Stimulated activated CD4-positive, alpha-beta T cell treated with anti-CD3 and anti-CD28 coated beads, Interleukin-12 subunit alpha, Interleukin-12 subunit beta, amount 100 ng/mL, for 4 hours (primary cell): ENCODE measurements at regions not wholly inside any gene's neighbourhood (a gene's known extent, or its start where the extent isn't known, plus 50 kb on each side); places are given as distances from the start of the nearest gene placed in this dataset.

ENCODE experiments used
- DNase-seq: peaks from one replicate; pipeline ENCODE4 v3.0.0-alpha.2; 2020

- no peak for DNase-seq
Observed at GRCh38 chr6:14337152-14337551, 219.6 kb downstream of the CD83 start.

DNA sequence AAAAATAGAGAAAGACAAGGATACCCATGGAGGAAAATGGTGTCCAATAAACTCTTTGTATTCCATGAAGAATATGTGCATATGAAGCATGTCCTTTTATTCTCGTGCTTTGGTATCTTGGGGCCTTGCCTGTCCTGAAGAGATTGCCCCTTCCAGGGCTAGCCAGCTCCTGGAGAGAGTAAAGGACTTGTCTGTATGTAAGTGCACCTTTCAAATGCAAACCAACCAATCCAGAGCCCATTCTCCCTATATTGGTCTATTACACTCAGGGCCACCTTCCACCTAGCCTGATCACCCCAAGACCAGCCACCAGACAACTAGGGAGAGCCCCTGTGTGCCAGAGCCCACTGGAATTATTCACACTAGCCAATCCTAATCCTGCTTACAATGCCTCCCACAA, 221.6 kb downstream of the CD83 start:
- no peak for DNase-seq

DNA sequence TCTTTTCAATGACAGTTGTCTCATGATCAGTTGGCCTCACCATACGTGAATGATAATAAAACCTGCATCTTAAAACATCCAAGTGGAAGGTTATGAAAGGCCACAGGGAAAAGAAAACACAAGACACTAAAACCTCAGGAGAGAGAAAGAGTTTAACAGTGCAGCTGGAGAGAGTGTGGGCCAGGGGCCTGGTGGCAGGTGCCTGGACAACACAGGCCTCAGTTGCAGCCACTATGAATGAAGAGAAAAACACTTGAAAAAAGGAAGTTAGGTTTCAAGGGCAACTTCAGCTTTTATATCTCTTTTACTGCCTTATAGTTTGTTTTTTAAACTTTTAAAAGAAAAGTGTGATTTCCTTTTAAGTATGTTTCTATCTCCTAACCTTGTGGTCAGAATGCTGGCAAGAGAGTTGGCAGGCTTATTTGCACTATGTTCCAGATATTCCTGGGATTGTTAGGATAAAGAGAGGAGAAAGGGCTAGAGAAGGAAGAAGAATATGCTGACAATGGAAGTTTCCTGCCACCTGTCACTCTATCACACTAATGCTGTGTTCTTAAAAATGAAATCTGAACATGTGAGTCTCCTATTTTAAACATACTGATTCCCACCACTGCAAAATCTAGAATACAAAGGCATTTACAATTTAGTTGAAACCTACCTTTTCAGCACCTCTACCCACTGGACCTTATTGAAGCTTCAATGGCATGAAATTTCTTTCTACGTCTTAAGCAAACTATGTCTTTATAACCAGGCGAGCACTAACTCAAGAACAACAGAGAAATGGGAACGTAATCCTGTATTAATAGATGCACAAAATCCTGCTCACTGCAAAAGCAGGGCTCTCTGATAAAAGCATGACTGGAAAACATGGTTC, 222.4 kb downstream of the CD83 start:
- DNase-seq = no peak

DNA sequence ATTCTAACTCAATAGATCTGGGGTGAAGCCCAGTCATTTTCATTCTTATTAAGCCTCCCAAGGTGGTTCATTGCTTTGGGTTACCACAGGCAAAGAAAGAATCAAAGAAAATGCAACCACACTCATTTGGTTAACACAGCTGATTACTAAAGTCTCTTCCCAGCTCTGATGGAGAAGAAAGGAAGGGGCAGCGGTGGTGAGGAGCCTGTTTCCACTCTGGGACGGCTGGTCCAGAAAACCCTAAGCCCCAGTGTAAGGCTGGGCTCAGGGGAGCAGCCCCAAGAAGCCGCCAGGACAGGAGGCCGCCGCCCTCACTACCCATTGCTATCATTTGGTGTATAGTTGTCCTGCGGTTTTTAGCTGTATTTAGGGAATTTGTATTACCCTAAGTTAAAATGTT, 226.9 kb downstream of the CD83 start:
- DNase-seq = no peak

DNA sequence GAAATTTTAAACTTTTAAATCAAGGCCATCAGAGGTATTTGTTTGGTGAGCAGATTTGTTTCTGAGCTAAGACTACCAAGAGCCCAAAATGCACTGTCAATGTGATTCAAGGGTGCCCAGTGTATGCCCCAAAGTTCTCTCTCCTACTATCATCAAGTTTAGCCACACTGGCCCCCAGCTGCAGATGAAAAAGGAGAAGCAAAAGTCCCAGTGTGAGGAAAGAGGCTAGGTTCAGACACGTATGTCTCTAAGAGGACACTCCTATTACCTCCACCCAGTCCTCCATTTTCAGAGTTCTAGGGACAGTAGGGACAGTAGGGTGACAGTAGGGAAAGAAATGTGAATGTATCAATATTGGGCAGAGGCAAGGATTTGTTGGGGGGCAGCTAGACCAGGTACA, 230.8 kb downstream of the CD83 start:
- DNase-seq = no peak

DNA sequence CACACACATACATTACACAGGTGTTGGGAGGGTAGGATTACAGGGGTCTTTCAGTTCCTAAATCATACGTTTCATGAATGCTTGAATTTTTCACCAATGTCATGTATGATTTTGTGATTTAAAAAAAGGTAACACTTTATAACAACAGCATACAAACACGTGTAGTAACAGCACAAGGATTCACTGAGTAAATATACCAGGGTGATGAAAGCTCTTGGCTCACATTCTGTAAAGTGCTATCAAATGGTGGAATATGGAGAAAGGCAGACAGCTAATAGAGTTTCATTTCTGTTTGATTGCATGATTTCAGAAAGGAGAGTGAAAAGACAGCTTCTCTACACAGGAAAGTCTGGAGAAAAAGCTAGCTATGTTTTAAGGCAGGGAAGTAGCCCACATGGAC, 231.9 kb downstream of the CD83 start:
- DNase-seq = no peak

DNA sequence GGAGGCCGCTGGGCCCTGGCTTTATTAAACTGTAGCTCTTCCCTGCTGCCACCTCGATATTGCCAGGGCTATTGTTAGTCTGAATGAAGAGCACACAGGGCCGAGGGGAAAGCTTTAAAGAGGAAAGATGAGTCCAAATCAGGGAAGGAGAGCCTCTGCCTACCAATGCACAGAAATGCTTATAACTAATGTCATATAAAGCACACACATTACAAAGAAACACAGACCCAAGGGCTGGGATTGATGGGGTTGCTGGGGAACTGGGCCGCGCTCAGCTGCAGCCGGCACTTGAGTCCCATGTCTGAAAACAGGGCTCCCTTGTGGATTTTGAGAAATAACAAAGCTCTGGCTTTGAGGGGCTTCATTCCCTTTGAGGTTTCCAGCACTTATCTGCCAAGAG, 232.6 kb downstream of the CD83 start:
- DNase-seq = no peak

DNA sequence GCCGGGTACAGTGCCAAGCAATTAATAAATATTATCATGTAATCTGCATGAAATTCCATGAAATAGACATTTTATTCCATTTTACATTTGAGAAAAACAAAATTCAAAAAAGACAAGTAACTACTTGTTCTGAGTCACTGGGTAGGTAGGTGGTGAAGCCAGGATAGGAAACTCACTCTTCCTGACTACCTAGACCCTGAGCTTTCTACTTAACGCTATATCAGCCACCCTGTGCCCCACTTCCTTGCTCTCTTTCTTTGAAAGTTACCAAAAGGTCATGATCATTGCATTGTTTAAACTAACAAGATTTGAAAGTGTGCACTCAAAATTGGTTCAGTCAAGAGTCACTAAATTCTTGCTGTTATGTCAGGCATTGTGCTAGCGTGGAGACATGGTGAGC, 235.7 kb downstream of the CD83 start:
- DNase-seq = no peak

DNA sequence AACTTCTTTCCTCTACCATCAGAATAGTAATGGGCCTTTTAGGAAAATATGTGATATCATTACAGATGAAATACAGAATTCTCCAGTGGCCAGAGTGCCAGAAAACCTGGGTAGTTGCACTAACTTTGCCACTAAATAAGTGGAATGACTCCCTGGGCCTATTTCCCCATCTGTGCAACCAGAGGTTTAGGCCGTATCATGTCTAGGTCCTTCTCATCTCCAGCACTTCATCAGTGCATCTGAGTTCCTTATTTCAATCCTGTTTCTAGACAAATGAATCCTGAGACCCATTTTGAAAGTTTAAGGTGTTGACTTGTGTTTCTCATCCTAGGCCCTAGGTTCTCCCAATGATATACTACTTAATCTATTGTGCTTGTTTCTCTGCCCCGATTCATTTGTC, 236.2 kb downstream of the CD83 start:
- no peak for DNase-seq

DNA sequence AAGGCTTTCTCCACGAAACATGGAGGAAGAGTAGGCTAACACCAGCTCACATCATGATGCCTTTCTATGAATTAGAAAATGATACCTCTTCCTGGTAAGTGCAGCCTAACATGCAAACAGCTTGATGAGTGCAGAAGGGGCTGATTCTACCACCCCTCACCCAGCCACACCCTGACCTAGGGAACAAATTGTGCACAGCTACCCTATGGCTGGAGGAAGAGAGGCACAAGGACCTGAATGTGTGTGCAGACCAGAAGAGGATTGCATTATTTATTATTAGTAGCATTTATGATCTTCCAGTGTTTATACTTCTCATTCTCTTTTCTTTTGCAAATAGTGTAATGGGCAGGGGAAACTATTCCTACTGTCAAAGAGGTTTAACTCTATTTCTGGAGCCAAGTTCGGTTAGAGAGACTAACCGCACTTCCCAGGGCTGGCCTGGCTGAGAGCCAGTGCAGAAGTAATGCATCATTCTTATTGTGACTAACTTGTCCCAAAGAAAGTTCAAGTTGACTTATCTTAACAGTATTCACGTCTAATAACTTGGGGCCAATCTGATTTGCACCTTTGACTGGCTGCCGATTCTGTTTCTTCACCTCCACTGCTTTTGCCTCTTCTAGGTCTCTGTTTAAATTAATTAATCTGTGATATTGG, 237.5 kb downstream of the CD83 start:
- DNase-seq = peak; percentile 25

GRCh38 chr6:14359438-14359837, 241.9 kb downstream of the CD83 start:
- DNase-seq = no peak

DNA sequence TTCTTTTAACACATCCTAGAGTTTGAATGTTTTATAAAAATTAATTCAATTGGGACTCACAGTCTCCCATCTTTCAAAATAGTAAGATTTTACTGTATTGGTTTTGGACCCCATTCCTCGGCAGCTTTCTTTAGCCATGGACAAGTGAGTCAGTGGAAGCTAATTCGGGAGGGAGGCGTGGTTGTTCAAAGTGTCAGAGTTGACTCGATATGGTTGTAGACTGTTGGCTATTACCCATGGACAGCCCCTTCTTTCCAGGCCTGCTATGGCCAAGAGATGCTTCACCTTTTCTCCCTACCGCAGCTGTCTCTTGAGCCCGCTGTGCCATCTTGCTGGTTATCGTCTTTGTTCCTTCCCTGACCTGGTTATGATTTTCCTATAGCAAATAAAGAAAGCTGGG, 243.0 kb downstream of the CD83 start:
- DNase-seq = no peak

DNA sequence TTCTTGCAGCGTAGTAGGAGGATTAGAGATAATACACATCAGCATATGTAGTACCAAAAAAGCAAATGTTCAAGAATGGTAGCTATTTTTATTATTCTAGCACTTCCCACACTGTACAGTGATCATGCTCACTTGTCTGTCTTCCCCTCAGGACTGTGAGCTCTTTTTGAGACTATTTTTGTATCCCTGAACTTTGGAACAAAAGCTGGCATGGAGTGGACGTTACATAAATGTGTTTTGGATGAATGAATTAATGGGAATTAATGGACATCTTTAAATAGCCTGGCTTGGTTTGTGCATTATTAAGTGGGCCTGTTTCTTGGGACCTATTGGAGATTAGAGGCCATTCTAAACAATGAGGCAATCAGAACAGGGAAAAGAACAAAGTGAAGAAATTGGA, 243.7 kb downstream of the CD83 start:
- DNase-seq = no peak

- DNase-seq = no peak
Observed at GRCh38 chr6:14361956-14362587, 244.5 kb downstream of the CD83 start.

DNA sequence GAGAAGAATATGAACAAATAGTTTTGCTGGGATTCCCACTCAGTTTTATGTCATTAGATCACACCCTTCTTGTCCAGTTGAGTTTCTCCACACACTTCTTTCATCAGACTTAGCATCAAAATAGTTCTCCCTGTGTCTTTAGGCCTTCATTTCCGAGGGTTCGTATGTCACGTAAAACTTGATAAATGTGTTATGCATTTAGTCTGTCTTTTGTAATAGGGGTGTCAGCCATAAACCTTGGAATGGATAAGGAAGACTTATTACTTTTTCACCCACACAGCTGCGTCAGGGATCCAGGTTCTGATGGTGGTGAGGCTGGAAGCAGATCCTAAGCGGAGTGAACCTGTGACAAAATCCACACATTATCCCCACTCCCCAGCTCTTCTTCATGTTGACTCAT, 246.8 kb downstream of the CD83 start:
- no peak for DNase-seq

DNA sequence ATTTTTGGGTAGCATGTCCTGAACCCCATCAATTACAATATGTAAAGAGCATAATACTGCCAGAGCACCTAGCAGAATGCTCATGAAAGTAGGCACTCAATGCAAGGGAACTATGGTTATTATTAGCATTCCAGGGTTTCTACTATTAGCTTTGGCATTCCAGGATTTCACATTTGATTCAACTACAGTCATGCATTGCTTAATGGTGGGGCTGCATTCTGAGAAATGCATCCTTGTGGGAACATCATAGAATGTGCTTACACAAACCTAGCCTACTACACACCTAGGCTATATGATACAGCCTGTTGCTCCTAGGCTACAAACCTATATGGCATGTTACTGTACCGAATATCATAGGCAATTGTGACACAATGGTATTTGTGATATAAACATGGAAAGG, 247.8 kb downstream of the CD83 start:
- DNase-seq = no peak

DNA sequence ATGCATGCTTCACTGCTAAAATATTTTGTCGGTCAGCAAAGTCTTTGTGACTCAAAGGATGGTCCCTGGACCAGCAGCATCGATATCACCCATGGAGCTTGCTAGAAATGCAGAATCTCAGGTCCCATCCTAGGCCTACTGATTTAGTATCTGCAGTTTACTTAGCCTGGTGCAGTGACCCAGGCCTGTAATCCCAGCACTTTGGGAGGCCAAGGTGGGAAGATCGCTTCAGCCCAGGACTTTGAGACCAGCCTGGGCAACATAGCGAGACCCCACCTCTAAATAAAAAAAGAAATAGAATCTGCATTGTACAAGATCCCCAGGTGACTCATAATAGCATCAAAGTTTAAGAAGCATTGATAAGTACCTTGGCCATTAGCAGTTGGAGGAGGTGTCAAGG, 248.7 kb downstream of the CD83 start:
- DNase-seq = no peak

DNA sequence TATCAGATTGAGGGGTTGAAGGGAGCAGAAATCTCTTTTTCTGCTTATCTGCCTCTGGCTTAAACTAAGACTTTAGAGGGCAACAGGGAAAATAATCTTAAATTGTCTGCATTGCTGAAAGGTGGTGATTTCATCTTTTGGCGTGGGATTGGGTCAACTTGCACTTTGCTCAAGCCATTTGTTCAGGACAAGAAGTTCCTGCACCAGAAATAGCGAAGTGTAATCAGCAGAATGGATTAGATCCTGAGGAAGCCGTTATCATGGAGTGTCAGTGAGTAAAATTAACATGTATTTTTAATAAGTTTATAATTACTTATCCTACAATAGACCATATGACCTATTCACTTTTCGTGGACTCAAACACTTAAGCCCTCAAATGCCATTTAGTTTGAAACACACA, 249.3 kb downstream of the CD83 start:
- no peak for DNase-seq

GRCh38 chr6:14367296-14367695, 249.7 kb downstream of the CD83 start:
- DNase-seq = no peak

DNA sequence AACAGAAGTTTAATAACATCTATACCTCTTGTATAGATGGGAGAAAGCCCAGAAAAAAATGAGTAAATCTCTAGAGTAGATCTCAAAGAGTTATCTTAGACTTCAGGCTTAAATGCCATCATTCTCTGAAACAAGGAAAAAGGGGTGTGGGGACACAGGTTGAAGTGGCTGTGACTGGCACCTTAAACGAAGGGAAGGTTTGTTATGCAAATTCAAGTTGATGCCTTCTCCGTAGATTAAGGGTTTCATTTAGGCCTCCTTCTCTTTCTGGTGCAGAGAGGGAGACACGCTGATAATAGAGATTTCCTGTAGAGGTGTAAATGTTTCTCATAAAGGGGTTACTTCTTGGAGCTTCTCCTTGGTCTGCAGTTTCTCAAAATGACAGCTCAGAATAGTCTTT, 252.1 kb downstream of the CD83 start:
- no peak for DNase-seq

- no peak for DNase-seq
Observed at GRCh38 chr6:14371530-14371929, 254.0 kb downstream of the CD83 start.

GRCh38 chr6:14372734-14373489, 255.3 kb downstream of the CD83 start:
- no peak for DNase-seq

DNA sequence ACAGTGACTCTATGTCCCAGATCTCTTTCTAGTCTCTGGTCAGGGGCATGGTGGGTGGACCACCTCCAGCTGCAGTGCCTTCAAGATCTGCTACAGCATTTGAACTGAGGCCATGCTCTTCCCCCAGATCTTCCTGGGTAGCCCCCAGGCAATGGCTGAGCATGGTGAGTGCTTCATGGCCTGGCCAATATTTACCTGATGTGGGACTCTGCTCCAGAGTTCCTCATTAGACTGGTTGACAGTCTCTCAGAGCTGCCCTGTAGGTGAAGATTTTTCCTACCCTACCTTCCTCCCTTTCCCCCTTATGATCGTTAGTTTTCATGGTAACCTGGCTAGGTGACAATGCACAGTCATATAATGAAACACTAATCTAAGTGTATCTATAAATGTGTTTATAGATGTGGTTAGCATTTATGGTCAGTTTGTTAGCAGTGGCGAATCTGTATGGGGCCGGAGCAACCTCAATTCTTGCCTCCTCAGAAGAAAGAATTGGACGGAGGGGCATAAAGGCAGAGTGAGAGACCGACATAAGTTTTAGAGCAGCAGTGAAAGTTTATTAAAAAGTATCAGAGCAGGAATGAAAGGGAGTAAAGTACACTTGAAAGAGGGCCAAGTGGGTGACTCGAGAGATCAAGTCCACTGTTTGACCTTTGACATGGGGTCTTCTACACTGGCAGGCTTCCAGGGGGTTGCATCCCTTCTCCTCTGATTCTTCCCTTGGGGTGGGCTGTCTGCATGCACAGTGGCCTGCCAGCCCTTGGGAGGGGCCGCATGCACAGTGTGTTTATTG, 256.3 kb downstream of the CD83 start:
- no peak for DNase-seq
